ENCODE measurements at regions not wholly inside any gene's neighbourhood (a gene's known extent, or its start where the extent isn't known, plus 50 kb on each side); places are given as distances from the start of the nearest gene placed in this dataset.

DNA sequence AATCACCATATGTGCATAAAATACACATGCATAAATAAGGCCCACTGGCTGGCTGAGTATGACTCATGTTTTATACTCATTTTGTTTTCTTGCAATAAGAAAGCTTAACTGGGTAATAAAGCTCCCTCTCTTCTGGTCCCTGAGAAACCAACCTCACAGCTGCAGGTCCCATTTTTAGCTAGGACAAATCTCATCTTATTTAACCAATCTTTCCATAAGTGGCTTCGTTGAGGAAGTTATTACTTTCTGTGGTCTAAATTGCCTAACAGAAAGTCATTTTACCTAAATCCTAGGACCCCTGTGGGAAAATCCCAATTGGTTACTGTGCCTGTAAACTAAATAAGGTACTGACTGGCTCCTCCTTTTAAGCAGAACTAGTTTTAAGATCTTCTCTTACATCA, 232.8 kb upstream of the FBXO33 start:
- TF ChIP-seq, protein P1, sequence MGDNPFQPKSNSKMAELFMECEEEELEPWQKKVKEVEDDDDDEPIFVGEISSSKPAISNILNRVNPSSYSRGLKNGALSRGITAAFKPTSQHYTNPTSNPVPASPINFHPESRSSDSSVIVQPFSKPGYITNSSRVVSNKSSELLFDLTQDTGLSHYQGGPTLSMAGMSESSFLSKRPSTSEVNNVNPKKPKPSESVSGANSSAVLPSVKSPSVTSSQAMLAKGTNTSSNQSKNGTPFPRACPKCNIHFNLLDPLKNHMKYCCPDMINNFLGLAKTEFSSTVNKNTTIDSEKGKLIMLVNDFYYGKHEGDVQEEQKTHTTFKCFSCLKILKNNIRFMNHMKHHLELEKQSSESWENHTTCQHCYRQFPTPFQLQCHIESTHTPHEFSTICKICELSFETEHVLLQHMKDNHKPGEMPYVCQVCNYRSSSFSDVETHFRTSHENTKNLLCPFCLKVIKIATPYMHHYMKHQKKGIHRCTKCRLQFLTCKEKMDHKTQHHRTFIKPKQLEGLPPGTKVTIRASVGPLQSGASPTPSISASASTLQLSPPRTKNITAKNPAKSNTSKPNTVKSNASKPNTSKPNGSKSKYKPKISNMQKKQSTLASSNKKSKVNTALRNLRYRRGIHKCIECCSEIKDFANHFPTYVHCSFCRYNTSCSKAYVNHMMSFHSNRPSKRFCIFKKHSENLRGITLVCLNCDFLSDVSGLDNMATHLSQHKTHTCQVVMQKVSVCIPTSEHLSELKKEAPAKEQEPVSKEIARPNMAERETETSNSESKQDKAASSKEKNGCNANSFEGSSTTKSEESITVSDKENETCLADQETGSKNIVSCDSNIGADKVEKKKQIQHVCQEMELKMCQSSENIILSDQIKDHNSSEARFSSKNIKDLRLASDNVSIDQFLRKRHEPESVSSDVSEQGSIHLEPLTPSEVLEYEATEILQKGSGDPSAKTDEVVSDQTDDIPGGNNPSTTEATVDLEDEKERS (CRISPR knock-in tag; IDR thresholded peaks at IDR 0.05): no peak
- TF ChIP-seq ZNF20 (CRISPR knock-in tag; IDR thresholded peaks at IDR 0.05) (no peak), ZNF101 (CRISPR knock-in tag; IDR thresholded peaks at IDR 0.05; ENCODE audit: borderline replicate concordance, low read depth) (no peak), TARDBP (CRISPR knock-in tag; IDR thresholded peaks at IDR 0.05) (no peak), MEIS2 (CRISPR knock-in tag; IDR thresholded peaks at IDR 0.05) (no peak)
- TF ChIP-seq, protein P2, sequence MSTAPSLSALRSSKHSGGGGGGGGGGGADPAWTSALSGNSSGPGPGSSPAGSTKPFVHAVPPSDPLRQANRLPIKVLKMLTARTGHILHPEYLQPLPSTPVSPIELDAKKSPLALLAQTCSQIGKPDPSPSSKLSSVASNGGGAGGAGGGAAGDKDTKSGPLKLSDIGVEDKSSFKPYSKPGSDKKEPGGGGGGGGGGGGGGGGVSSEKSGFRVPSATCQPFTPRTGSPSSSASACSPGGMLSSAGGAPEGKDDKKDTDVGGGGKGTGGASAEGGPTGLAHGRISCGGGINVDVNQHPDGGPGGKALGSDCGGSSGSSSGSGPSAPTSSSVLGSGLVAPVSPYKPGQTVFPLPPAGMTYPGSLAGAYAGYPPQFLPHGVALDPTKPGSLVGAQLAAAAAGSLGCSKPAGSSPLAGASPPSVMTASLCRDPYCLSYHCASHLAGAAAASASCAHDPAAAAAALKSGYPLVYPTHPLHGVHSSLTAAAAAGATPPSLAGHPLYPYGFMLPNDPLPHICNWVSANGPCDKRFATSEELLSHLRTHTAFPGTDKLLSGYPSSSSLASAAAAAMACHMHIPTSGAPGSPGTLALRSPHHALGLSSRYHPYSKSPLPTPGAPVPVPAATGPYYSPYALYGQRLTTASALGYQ (CRISPR knock-in tag; IDR thresholded peaks at IDR 0.05): no peak
- TF ChIP-seq, protein P3, sequence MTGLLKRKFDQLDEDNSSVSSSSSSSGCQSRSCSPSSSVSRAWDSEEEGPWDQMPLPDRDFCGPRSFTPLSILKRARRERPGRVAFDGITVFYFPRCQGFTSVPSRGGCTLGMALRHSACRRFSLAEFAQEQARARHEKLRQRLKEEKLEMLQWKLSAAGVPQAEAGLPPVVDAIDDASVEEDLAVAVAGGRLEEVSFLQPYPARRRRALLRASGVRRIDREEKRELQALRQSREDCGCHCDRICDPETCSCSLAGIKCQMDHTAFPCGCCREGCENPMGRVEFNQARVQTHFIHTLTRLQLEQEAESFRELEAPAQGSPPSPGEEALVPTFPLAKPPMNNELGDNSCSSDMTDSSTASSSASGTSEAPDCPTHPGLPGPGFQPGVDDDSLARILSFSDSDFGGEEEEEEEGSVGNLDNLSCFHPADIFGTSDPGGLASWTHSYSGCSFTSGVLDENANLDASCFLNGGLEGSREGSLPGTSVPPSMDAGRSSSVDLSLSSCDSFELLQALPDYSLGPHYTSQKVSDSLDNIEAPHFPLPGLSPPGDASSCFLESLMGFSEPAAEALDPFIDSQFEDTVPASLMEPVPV (CRISPR knock-in tag; IDR thresholded peaks at IDR 0.05): no peak
- intact Hi-C loops (cut with micrococcal nuclease; ENCODE audit: unreplicated experiment): no loop called here
- Histone ChIP-seq H3K9me3 (ENCODE audit: low read length) (no peaks in the 10 kb centered on the region), H2AFZ (ENCODE audit: low read length) (no peak overlapping the region), H3K4me1 (ENCODE audit: insufficient read depth, low read length) (no peaks in the 10 kb centered on the region), H3K4me2 (ENCODE audit: low read depth, low read length) (no peak overlapping the region), H3K9ac (ENCODE audit: insufficient read depth, low read depth, low read length) (no peak overlapping the region), H3K4me3 (replicated peaks in 1 of 3; ENCODE audit: insufficient read depth in 1 of 3, low read depth in 2 of 3, low read length in 3 of 3) (no peak overlapping the region), H4K20me1 (ENCODE audit: insufficient read depth, low read length) (no peaks in the 10 kb centered on the region), H3K36me3 (replicated peaks in 1 of 2; ENCODE audit: control insufficient read depth in 1 of 2, insufficient read depth in 2 of 2, low read length in 2 of 2) (no peaks in the 10 kb centered on the region), H3K79me2 (ENCODE audit: insufficient read depth, low read length) (no peaks in the 10 kb centered on the region), H3K27ac (ENCODE audit: extremely low read length, insufficient read depth, low read length) (no peak overlapping the region), H3K27me3 (ENCODE audit: control insufficient read depth in 1 of 2, insufficient read depth in 2 of 2, low read length in 2 of 2) (no peaks in the 10 kb centered on the region; a peak in 1 of 5 replicates)
- CTCF ChIA-PET (ENCODE audit: low intra/inter-chr PET ratio, low total read pairs): no interaction called here
- in situ Hi-C loops (cut with HindIII; ENCODE audit: extremely low pct_ligation_motif_present, low pct_unique_long_range_greater_than_20kb): no loop called here
- WGBS (ENCODE audit: low lambda C conversion rate): 4% methylated on average over 1 of the region's 1 CpG
- DNase-seq (ENCODE audit: low spot score) (no peak), ATAC-seq (no peak), FAIRE-seq (no peak)
- BruUV-seq (replicated peaks): no TSS peak
- POLR2A ChIA-PET: no interaction called here

Measured in HepG2 (cell line).